ENCODE measurements at regions not wholly inside any gene's neighbourhood (a gene's known extent, or its start where the extent isn't known, plus 50 kb on each side); places are given as distances from the start of the nearest gene placed in this dataset.

DNA sequence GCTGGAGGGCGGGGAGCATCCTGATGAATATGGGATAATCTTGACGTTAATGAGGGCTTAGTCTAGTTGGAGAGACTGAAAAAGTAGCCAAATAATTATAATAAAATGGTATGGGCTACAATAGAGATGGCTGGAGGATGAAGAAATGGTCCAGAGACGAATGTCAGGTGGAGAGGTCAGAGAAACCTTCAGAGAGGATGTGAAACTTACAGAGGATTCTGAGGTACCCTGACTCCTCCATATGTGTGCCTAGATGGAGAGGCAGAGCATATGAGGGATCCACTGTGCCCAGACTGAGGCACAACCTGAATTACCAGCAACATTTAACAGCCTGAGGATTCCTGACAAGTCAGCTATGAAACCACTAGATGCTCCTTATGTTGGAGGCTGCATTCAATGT lies 417.0 kb downstream of the ATP23 start:
- TF ChIP-seq POLR2A (IDR thresholded peaks at IDR 0.05; ENCODE audit: low read depth, low read length) (no peak), MXI1 (IDR thresholded peaks at IDR 0.05; ENCODE audit: borderline replicate concordance, low read depth, low read length) (no peak), RAD21 (IDR thresholded peaks at IDR 0.05; ENCODE audit: low read length) (no peak), MAFK (IDR thresholded peaks at IDR 0.05; ENCODE audit: low read depth, low read length) (no peak), SMC3 (IDR thresholded peaks at IDR 0.05; ENCODE audit: low read depth, low read length) (no peak), CEBPB (IDR thresholded peaks at IDR 0.05; ENCODE audit: low read depth, low read length) (no peak), BHLHE40 (IDR thresholded peaks at IDR 0.05; ENCODE audit: low read depth, low read length) (no peak), NFE2L2 (IDR thresholded peaks at IDR 0.05; ENCODE audit: low read depth, low read length) (no peak)
- TF ChIP-seq, protein P1, sequence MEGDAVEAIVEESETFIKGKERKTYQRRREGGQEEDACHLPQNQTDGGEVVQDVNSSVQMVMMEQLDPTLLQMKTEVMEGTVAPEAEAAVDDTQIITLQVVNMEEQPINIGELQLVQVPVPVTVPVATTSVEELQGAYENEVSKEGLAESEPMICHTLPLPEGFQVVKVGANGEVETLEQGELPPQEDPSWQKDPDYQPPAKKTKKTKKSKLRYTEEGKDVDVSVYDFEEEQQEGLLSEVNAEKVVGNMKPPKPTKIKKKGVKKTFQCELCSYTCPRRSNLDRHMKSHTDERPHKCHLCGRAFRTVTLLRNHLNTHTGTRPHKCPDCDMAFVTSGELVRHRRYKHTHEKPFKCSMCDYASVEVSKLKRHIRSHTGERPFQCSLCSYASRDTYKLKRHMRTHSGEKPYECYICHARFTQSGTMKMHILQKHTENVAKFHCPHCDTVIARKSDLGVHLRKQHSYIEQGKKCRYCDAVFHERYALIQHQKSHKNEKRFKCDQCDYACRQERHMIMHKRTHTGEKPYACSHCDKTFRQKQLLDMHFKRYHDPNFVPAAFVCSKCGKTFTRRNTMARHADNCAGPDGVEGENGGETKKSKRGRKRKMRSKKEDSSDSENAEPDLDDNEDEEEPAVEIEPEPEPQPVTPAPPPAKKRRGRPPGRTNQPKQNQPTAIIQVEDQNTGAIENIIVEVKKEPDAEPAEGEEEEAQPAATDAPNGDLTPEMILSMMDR (conservative IDR thresholded peaks at IDR 0.05; ENCODE audit: low read depth, low read length) = no peak
- TF ChIP-seq, protein P2, sequence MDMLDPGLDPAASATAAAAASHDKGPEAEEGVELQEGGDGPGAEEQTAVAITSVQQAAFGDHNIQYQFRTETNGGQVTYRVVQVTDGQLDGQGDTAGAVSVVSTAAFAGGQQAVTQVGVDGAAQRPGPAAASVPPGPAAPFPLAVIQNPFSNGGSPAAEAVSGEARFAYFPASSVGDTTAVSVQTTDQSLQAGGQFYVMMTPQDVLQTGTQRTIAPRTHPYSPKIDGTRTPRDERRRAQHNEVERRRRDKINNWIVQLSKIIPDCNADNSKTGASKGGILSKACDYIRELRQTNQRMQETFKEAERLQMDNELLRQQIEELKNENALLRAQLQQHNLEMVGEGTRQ (IDR thresholded peaks at IDR 0.05; ENCODE audit: low read depth, low read length) = no peak
- TF ChIP-seq, protein P3, sequence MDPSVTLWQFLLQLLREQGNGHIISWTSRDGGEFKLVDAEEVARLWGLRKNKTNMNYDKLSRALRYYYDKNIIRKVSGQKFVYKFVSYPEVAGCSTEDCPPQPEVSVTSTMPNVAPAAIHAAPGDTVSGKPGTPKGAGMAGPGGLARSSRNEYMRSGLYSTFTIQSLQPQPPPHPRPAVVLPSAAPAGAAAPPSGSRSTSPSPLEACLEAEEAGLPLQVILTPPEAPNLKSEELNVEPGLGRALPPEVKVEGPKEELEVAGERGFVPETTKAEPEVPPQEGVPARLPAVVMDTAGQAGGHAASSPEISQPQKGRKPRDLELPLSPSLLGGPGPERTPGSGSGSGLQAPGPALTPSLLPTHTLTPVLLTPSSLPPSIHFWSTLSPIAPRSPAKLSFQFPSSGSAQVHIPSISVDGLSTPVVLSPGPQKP (IDR thresholded peaks at IDR 0.05; ENCODE audit: borderline replicate concordance, low read depth, low read length) = no peak
